ENCODE measurements at regions not wholly inside any gene's neighbourhood (a gene's known extent, or its start where the extent isn't known, plus 50 kb on each side); places are given as distances from the start of the nearest gene placed in this dataset.

DNA sequence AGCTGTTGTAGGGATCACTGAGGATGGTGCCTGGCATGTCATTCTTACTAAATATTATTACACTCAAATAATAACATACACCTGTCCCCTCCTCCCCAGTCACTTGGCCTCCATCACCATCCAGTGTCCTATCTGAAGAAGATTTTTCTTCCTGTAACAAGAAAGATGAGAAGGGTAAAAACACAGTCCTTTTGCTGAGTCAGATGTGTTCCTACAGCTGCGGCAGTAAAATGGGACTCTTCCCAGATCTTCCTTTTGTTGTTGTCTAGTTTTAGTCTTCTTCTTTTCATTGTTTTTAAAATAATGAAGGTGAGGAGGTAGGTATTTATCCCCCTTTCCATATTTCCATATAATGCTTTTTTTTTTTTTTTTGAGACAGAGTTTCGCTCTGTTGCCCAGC lies 83.1 kb upstream of the RFLNA start:
- Histone ChIP-seq H3K27ac (ENCODE audit: low read depth, low read length, poor library complexity, severe bottlenecking) (no peak overlapping the region), H3K9me3 (ENCODE audit: low read length) (no peaks in the 10 kb centered on the region), H4K20me1 (ENCODE audit: insufficient read depth, low read length) (no peaks in the 10 kb centered on the region), H3K4me1 (ENCODE audit: insufficient read depth, low read length, poor library complexity, severe bottlenecking) (no peaks in the 10 kb centered on the region), H3K9me2 (ENCODE audit: insufficient read depth, low read length) (no peaks in the 10 kb centered on the region), H3K36me3 (ENCODE audit: insufficient read depth, low read length) (no peaks in the 10 kb centered on the region), H2AFZ (ENCODE audit: low read length) (no peak overlapping the region), H3K79me2 (ENCODE audit: insufficient read depth, low read depth, low read length) (no peaks in the 10 kb centered on the region), H3K4me3 (ENCODE audit: low read depth, low read length, poor library complexity, severe bottlenecking) (no peak overlapping the region), H3K4me2 (ENCODE audit: low read length) (no peak overlapping the region)
- no TSS peak for BruUV-seq (replicated peaks)
- CTCF ChIA-PET (ENCODE audit: unreplicated experiment): no interaction called here
- TF ChIP-seq EZH2phosphoT487 (IDR thresholded peaks at IDR 0.05; ENCODE audit: borderline replicate concordance, low read depth, low read length): no peak
- no peak for TF ChIP-seq CTCF (conservative IDR thresholded peaks at IDR 0.05; ENCODE audit: low read length)
- intact Hi-C loops (cut with micrococcal nuclease; ENCODE audit: unreplicated experiment): no loop called here
- POLR2A ChIA-PET: no interaction called here
- no peak for DNase-seq (ENCODE audit: low spot score)

GRCh38 chr12:124213666-124214347 lies 81.1 kb upstream of the RFLNA start:
- Histone ChIP-seq H3K79me2 (ENCODE audit: insufficient read depth, low read depth, low read length) (no peaks in the 10 kb centered on the region), H3K9me2 (ENCODE audit: insufficient read depth, low read length) (no peaks in the 10 kb centered on the region), H3K9me3 (ENCODE audit: low read length) (no peaks in the 10 kb centered on the region), H3K4me3 (ENCODE audit: low read depth, low read length, poor library complexity, severe bottlenecking) (no peak overlapping the region), H3K36me3 (ENCODE audit: insufficient read depth, low read length) (no peaks in the 10 kb centered on the region), H4K20me1 (ENCODE audit: insufficient read depth, low read length) (no peaks in the 10 kb centered on the region), H3K4me1 (ENCODE audit: insufficient read depth, low read length, poor library complexity, severe bottlenecking) (no peaks in the 10 kb centered on the region), H3K27ac (ENCODE audit: low read depth, low read length, poor library complexity, severe bottlenecking) (no peak overlapping the region), H3K4me2 (ENCODE audit: low read length) (no peak overlapping the region), H2AFZ (ENCODE audit: low read length) (no peak overlapping the region)
- CTCF ChIA-PET (ENCODE audit: unreplicated experiment): no interaction called here
- intact Hi-C loops (cut with micrococcal nuclease; ENCODE audit: unreplicated experiment): no loop called here
- POLR2A ChIA-PET: interaction anchor here (0.8 kb wide), 1 partner anchor 397 kb away, joined by 3 read pairs; no protein-coding TSS in a partner anchor
- TF ChIP-seq EZH2phosphoT487 (IDR thresholded peaks at IDR 0.05; ENCODE audit: borderline replicate concordance, low read depth, low read length): no peak
- DNase-seq (ENCODE audit: low spot score): no peak
- BruUV-seq (replicated peaks): no TSS peak

DNA sequence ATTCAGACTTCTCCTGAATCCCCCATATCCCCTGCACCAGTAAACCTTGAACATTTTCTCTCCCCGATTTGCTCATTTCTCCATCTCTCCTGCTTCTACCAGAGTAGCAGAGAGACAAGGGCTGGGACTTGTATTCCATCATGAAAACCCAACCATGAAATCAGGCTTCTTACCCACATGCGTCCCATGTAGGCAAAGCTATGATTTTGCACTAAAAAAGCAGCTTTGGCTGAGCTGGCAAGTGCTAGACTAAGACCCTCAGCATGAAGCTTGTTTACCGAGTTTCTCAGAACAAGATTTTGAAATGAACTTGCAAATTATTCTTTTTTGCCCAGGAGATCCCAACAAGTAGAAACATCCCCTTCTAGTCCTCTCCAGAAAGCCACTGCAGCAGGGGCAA lies 80.3 kb upstream of the RFLNA start:
- CTCF ChIA-PET (ENCODE audit: unreplicated experiment): no interaction called here

More for the DNA sequence above, 80.3 kb upstream of the RFLNA start:
- no peak overlapping the region for H3K4me2 ChIP-seq (ENCODE audit: low read length)
- POLR2A ChIA-PET: no interaction called here
- no peak for TF ChIP-seq EZH2phosphoT487 (IDR thresholded peaks at IDR 0.05; ENCODE audit: borderline replicate concordance, low read depth, low read length)
- no peak for TF ChIP-seq CTCF (conservative IDR thresholded peaks at IDR 0.05; ENCODE audit: low read length)
- H3K27ac ChIP-seq (ENCODE audit: low read depth, low read length, poor library complexity, severe bottlenecking): no peak overlapping the region
- no peaks in the 10 kb centered on the region for H3K79me2 ChIP-seq (ENCODE audit: insufficient read depth, low read depth, low read length)
- BruUV-seq (replicated peaks): no TSS peak
- no peaks in the 10 kb centered on the region for H3K36me3 ChIP-seq (ENCODE audit: insufficient read depth, low read length)
- no peaks in the 10 kb centered on the region for H3K9me3 ChIP-seq (ENCODE audit: low read length)
- H4K20me1 ChIP-seq (ENCODE audit: insufficient read depth, low read length): no peaks in the 10 kb centered on the region
- intact Hi-C loops (cut with micrococcal nuclease; ENCODE audit: unreplicated experiment): no loop called here
- H3K4me1 ChIP-seq (ENCODE audit: insufficient read depth, low read length, poor library complexity, severe bottlenecking): no peaks in the 10 kb centered on the region
- H3K9me2 ChIP-seq (ENCODE audit: insufficient read depth, low read length): no peaks in the 10 kb centered on the region
- no peak for DNase-seq (ENCODE audit: low spot score)
- no peak overlapping the region for H2AFZ ChIP-seq (ENCODE audit: low read length)
- no peak overlapping the region for H3K4me3 ChIP-seq (ENCODE audit: low read depth, low read length, poor library complexity, severe bottlenecking)
